NCI-H82 (cell line): ENCODE measurements at regions not wholly inside any gene's neighbourhood (a gene's known extent, or its start where the extent isn't known, plus 50 kb on each side); places are given as distances from the start of the nearest gene placed in this dataset.
A peak's percentile ranks its signal among the peaks of the same experiment; 100 is the strongest.
"Not testable (repeated sequence)": the region's sequence is repeated elsewhere in the genome, so short reads cannot be mapped to it uniquely, and the experiment has no call there.

Experiments
- DNase-seq: peaks from one replicate; lab custom pipeline; 2025; lab: John Stamatoyannopoulos, UW

- DNase-seq: no peak
Measured at GRCh38 chr6:103167345-103168071, 1692.2 kb downstream of the HACE1 start.

DNA sequence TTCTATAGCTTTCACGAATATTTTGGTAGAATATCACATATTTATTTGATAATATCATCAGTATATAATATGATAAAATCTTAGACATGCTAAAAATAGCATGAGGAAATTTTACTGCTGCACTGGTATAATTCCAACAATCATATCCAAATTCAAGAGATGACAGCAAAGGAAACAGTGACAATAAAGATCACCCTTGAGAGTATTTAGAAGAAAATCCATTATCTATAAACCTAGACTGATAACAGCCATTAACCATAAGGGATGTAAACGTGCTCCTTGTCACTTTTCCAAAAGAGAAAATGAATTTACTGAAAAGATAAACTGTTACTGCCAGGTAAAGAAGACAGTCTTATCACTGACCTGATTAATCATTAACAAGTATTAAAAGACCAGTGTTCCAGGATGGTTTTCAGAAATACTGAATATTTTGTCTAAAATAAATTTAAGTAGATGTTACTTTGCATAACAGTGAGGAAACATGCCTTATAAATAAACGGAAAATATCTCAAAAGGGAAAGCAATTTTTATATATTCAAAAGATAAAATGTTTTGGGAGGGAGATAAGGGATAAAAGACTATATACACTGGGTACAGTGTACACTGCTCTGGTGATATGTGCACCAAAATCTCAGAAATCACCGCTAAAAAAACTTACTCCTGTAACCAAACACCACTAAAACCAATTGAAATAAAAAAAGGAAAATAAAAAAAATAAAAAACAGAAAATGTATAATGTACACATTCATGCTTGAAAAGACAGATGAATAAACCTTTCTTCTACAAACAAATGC, 1704.7 kb downstream of the HACE1 start:
- DNase-seq: no peak

- no peak for DNase-seq
Measured at GRCh38 chr6:103153016-103153415, 1706.7 kb downstream of the HACE1 start.

DNA sequence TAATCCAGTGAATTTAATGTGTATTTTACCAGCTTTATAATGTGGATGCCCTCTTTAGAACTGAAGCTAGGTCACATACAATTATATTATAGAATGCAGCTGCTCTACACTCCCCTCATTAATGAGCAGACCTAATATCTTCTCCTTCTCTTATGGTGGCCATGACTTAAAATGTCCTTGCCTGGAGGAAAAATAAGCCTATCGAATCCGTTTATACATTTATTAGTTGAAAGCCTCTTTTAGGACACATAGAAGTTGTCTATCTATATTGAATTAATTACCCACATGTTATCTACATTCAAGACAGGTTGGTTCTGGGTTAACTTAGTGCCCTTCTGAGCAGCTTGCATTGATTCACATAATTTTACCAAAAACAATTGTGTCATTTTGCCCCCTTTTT, 1716.8 kb downstream of the HACE1 start:
- DNase-seq: no peak

DNA sequence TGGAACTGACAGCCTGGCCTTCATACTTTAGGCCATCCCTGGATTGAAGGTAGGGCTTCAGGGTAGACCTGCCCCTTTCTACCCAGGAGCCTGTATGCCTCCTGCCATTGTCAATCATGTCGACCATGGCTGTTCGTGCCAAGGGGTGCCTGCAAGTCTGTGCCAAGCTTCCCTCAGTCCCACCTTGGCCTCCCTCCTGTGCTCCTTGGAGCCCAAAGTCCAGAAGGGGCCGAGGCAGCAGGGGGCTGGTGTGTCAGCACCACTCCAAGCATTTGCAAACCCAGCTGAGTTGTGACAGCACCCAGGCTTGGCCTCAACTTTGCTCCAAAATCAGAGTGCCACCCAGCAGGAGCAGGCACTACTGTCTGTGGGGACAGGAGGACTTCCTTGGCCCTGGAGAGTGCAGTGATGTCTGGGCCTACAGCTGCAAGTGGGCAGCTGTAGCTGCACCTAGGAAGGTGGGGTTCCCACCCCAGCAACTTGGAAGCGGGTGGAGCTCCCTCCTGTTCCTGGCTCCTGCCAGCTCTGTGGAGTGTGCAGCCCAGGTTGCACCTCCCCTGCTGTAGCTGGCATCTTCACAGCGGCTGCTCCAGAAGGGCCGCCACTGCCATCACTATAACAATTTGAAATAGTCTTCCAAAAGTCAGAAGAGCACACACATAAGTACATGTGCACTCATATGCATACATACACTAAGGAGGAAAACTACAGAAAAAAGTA, 1719.3 kb downstream of the HACE1 start:
- no peak for DNase-seq

- DNase-seq: no peak
Measured at GRCh38 chr6:103139377-103139776, 1720.3 kb downstream of the HACE1 start.

DNA sequence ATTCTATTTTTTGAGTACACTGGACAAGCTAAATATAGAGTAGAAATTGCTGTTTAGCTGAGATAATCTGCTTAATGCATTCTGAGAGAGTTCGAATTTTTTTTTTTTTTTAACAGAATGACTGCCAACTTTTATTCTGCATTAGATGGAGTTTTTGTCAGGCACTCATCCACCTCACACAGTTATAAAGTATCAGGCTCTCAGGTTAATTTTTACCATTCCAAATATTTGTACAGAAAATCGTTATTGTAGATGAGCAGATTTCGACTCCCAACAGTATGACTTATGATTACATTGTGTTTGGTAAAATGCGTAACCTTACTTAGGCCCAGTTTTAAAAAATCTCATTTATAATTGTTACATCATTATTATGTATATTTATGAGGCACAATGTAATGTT, 1731.0 kb downstream of the GRIK2 start:
- no peak for DNase-seq

- DNase-seq: peak; percentile 89
Measured at GRCh38 chr6:103122766-103123601, 1729.5 kb downstream of the GRIK2 start.

DNA sequence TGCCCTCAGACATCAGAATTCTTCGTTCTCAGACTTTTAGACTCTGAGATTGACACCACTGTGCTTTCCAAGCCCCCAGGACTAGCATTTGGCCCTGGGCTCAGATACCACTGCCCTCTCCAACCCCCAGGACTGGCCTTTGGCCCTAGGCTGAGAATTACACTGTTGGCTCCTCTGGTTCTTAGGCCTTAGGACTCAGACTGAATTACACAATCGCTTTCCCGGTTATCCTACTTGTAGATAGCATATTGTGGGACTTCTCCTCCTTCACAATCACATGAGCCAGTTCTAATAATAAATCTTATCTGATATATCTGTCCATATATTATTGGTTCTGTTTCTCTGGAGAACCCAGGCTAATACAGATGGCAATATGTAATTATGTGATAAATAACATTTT, 1725.5 kb downstream of the GRIK2 start:
- no peak for DNase-seq

DNA sequence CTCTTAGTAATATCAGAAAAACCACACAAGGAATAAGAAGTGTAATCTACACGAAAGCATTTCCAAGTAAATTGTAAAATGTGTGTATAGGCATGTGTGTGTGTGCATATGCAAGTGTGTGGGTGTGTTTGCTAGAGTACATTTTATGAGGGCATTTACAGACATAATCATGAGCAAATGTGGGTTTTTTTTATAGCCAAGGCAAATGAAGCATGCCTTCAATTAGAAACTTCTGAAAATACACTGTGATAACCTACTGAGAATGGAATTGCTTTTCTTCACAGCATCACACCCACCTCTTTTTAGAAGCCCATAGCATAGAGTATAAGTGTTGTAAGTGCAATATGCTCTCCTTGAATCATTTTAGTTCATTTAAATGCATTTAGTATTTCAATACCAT, 1721.1 kb downstream of the GRIK2 start:
- no peak for DNase-seq

- no peak for DNase-seq
Measured at GRCh38 chr6:103113416-103113815, 1719.9 kb downstream of the GRIK2 start.

DNA sequence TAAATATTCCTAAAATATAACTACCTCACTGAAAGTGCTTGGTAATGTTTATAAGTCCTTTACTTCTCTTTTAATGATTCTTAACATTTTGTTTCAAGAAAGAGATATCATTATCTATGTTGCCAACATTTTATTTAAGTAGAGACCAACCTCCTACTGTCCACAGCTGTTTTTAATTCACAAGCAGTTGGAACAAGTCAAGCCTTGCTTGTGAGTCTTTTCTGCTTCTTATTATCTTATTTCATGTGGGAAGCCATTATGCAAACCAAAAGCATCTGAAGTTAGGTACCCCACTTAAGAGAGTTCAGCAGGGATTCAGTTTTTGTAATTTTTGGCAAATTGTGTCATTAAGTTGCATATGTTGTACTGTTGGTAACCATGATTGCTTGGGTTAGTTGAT, 1714.5 kb downstream of the GRIK2 start:
- DNase-seq: no peak

GRCh38 chr6:103105686-103106085, 1712.2 kb downstream of the GRIK2 start:
- no peak for DNase-seq

DNA sequence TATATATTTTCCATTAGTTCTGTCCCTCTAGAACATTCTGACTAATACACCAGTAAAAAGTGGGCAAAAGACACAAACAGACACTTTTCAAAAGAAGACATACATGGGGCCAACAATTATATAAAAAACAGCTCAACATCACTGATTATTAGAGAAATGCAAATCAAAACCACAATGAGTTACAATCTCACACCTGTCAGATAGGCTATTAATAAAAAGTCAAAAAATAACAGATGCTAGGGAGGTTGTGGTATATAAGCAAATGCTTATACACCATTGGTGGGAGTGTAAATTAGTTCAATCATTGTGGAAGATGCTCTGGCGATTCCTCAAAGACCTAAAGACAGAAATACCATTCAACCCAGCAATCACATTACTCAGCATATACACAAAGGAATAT, 1707.8 kb downstream of the GRIK2 start:
- DNase-seq: no peak

DNA sequence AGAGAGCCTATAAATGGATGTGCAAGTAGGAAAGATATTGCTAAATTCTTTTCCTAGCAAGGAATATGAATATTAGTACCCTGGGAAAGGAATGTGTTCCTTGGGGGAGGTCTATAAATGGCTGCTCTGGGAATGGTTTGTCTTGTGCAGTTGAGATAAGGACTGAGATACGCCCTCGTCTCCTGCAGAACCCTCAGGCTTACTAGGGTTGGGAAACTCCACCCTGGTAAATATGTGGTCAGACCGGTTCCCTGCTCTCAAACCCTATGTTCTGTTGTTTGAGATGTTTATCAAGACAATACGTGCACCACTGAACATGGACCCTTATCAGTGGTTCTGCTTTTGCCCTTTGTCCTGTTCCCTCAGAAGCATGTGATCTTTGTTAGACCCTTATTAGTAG, 1698.9 kb downstream of the GRIK2 start:
- DNase-seq: not testable (repeated sequence)

GRCh38 chr6:103085801-103086200, 1692.3 kb downstream of the GRIK2 start:
- no peak for DNase-seq

DNA sequence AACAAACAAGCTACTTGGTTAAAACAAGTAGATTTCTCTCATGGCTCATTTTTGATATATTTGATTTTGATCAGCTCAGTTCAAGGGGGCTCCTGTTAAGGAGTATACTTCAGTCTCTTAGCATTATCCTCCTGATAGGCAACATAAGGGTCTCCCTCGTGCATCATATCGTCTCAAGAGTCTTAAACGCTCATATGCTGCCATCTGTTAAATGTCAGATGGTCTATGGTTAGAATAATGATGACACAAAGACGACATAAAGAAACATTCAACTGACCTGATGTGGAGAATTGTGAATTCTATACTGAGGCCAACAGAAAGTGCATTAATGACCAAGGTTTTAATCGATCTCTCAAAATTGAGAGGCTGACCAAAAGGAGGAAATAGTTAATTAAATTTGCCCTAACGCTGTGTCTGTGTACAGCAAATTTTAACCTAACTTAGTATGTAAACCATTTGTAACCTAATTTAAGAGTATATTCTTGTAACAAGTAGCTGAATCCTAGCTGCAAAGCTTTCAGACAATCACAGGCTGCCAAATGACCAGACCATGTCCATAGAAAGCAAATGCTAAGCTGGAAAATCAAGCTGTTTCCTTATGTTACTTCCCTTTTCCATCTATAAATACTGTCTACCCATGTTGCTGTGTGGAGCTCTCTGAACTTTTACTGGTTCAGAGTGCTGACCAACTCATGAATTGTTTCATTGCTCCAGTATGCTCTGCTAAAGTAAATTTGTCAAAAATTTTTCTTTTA, 1688.5 kb downstream of the GRIK2 start:
- DNase-seq: peak; percentile 89

- DNase-seq: peak; percentile 86
Measured at GRCh38 chr6:103081126-103081525, 1687.6 kb downstream of the GRIK2 start.

DNA sequence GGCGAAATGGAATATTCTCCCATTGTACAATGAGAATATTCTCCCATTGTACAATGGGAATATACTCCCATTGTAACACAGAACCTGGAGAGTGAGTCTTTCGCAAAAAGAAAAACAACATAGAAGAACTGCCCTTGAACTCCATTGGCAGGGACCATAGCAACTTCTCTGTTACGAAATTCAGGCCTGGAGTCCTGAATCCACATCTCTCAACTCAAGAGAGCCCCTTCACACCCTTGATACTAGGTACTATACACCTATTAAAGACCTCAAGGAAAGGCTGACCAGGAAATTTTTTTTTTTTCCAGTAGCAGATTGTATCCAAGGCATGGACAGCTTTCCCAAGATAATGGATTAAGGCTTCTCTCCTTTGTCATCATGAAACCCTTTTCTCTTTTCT, 1687.0 kb downstream of the GRIK2 start:
- DNase-seq: peak; percentile 72

DNA sequence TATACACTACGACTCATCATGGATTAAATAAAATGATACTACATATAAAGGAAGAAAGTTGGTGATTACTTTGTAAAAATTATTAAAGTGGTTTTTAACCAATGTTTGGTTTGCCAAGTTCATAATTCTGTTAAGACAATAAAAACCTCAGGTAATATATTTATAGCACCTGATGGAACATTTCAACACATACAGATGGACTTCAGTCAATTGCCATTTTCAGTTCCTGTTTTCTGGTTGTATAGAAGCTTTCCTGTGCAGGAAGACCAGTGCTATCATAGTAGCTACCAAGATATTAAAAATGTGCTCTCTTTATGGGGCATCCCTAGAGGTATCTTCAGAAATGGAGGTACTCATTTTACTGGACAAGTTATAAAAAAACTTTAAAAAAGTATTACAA, 1686.4 kb downstream of the GRIK2 start:
- no peak for DNase-seq

DNA sequence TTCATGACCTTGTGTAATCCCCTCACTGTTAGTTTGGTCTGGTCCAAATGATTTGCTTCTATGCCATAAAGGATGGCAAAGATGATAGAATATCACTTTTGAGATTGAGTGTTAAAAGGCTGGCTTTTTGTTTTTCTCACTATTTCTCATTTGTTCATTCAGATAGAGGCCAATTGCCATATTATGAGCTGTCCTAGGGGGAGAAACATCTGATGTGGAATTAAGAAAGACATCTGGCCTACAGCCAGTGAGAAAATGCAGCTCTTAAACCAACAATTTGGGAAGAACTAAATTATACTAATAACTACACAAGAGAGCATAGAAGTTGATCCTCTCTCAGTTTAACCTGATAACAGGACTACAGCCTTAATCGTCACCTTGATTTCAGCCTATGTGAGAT, 1668.6 kb downstream of the GRIK2 start:
- DNase-seq: no peak
